GM21526 (cell line): ENCODE measurements at regions not wholly inside any gene's neighbourhood (a gene's known extent, or its start where the extent isn't known, plus 50 kb on each side); places are given as distances from the start of the nearest gene placed in this dataset.
"Not testable (repeated sequence)": the region's sequence is repeated elsewhere in the genome, so short reads cannot be mapped to it uniquely, and the experiment has no call there.

ENCODE experiments used
- ATAC-seq: cut with Tn5 transposase; IDR thresholded peaks from one replicate; pipeline ENCODE4 v1.9.1; 2021; ENCODE audit warnings: moderate library complexity; ENCODE audit not compliant: unreplicated experiment, low FRiP score

DNA sequence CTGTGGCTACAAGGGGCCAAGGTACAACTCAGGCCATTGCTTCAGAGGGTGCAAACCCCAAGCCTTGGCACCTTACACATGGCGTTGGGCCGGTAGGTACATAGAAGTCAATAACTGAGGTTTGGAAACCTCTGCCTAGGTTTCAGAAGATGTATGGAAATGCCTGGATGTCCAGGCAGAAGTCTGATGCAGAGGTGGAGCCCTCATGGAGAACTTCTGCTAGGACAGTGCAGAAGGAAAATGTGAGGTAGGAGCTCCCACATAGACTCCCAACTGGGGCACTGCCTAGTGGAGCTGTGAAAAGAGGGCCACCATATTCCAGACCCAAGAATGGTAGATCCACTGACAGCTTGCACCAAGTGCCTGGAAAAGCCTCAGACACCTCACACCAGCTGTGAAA, 92.1 kb upstream of the SFRP2 start:
- no peak for ATAC-seq

DNA sequence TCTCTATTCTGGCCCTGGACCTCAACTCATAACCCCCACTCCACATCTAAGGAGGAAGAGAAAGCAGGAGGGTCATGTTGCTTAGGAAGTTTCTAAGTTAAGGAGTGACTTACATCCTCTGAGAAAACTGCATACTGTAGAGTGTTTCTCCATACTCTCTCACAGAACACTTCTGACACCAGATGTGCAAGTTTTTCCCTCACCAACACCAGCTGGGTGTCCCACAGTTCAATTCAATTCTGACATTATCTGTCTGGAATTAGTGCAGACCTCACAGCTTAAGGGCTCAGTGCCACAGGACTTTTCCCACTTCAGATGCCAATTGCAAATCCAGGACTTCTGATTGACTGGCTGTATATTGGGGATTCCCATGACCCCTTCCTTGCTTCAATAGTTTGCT, 89.0 kb upstream of the SFRP2 start:
- no peak for ATAC-seq

DNA sequence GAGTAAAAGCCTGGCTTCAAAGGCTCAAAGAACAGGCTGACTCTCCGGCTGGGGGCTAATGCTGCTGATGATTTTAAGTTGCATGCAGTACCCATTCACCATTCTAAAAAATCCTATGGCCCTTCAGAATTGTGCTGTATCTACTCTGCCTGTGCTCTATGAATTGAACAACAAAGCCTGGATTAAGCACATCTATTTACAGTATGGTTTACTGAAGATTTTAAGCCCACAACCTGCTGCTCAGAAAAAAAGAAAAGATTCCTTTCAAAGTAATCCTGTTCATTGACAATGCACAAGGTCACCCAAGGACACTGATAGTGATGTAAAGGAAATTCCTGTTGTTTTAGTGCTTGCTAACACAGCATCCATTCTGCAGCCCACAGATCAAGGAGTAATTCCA, 84.9 kb upstream of the SFRP2 start:
- ATAC-seq: no peak

DNA sequence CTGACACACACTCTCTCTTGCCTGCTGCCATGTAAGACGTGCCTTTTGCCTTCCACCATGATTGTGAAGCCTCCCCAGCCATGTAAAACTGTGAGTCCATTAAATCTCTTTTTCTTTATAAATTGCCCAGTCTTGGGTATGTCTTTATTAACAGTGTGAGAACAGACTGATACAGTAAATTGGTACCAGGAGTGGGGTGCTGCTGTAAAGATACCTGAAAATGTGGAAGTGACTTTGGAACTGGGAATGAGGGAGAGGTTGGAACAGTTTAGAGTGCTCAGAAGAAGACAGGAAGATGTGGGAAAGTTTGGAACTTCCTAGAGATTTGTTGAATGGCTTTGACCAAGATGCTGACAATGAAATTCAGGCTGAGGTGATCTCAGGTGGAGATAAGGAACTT, 77.9 kb upstream of the SFRP2 start:
- not testable (repeated sequence) for ATAC-seq

DNA sequence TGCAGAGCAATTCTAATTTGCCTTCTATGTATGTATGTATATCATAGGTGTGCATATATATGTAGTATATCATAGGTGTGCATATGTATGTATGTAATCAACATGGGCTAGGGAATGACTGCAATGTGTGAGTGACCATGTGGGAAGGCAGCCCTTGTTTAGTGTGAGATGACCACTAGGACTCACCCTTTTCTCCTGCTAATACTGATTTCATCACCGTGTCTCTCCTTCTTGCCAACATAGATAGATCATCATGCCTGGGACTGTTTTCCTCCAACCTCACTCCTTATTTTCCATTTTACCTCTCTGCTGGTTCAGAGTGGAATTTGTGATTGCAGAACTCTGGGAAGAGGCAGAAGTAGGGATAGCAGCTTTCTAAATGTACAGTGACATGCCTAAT, 63.6 kb upstream of the SFRP2 start:
- ATAC-seq: no peak

DNA sequence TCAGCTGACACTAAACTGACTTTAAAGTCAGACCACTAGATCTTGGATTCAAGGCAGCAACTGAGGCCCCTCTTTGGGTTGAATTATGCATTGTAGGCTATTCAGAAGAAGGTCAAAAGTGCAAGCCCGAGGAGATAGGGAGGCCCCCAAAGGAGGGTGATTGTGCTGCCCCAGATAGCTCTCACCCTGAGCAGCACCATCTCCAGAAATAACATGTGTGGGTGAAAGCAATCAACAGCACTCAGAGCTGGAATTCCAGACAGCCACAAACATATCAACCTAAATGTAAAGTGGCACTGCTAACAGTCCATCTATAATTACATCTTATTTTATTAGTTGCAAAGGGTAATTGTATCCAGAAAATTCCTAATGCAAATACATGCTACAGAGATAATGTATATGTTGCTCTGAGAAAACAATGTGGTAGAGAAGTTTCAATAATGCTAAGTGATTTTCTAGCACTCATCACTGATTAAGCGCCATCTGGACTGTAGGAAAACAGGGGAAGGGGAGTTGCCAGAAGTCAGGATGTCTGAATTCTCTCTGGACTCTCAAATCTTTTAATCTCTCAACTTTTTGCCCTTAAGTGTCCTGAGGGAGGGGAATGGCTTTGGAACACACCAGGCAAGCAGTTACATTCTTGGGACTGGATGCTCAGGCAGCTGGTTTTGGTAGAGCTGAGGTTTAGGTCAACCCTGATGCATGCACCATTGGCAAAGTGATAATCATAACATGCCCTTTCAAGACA, 61.8 kb upstream of the SFRP2 start:
- no peak for ATAC-seq

DNA sequence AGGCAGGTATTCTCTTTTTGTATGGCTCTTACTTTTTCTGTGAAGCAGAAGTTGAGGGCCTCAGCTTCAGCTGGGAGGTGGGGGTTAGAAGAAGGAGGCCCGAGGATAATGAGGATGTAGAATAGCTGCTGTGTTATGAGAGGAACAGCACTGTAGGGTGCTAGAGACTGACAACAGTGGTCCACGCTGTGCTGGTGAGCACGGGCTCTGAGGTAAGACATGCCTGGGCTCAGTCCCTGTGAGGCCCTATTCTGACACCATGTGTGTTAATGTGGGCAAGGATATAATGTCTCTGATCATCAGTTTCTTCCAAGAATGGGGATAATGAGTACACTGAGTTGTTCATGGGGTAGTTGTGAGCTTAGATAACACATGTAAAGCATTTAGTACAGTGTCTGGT, 55.3 kb upstream of the SFRP2 start:
- ATAC-seq: no peak
